ENCODE measurements at regions not wholly inside any gene's neighbourhood (a gene's known extent, or its start where the extent isn't known, plus 50 kb on each side); places are given as distances from the start of the nearest gene placed in this dataset.

- Mint-ChIP-seq H3K27ac (no peak overlapping the region), H3K36me3 (ENCODE audit: insufficient read depth in 1 of 3, low read depth in 3 of 3) (no peaks in the 10 kb centered on the region), H3K27me3 (ENCODE audit: low read depth) (peaks cover 8% of the 10 kb centered on the region), H3K9me3 (0 out of 5 replicates have a peak, but pooled peaks cover 0 to 3% of the 10 kb centered on the region in 2 experiments), H3K4me1 (no peaks in the 10 kb centered on the region; a peak in 2 of 4 replicates), H3K4me3 (no peak overlapping the region)
- no peak overlapping the region for H3K27ac ChIP-seq (ENCODE audit: insufficient read length, low read depth, low read length)
- no peaks in the 10 kb centered on the region for H3K79me1 ChIP-seq (ENCODE audit: insufficient read depth, low read depth, low read length, poor library complexity, severe bottlenecking)
- no peak overlapping the region for H3K14ac ChIP-seq (ENCODE audit: insufficient read depth, low read length)
- no CpG with 5 or more reads among the region's 12 CpGs for WGBS (ENCODE audit: extremely low coverage, insufficient read length, low lambda C conversion rate)
- no peak overlapping the region for H2AFZ ChIP-seq (ENCODE audit: low read length)
- no peak overlapping the region for H3T11ph ChIP-seq (ENCODE audit: low read length)
- H3K27me3 ChIP-seq (ENCODE audit: insufficient read depth, low read length) = no peaks in the 10 kb centered on the region
- no peak for TF ChIP-seq CTCF (conservative IDR thresholded peaks at IDR 0.05)
- no peak overlapping the region for H2BK15ac ChIP-seq (ENCODE audit: low read depth, low read length)
- H3K18ac ChIP-seq (ENCODE audit: insufficient read length, low read depth, low read length) = no peak overlapping the region
- H3K4me2 ChIP-seq (ENCODE audit: insufficient read depth, insufficient read length, low read length) = no peak overlapping the region
- H2BK12ac ChIP-seq (ENCODE audit: insufficient read length, low read depth, low read length) = no peak overlapping the region
- no peak overlapping the region for H3K9ac ChIP-seq (ENCODE audit: extremely low read depth, insufficient read length, low read length)
- H3K23ac ChIP-seq (ENCODE audit: insufficient read length, low read depth, low read length) = no peak overlapping the region
- no peak overlapping the region for H4K5ac ChIP-seq (ENCODE audit: insufficient read length, low read depth, low read length)
- H4K8ac ChIP-seq (replicated peaks; ENCODE audit: insufficient read length, low read depth, low read length) = no peak overlapping the region
- no peaks in the 10 kb centered on the region for H3K4me1 ChIP-seq (ENCODE audit: insufficient read depth, low read length)
- no peak overlapping the region for H3K4ac ChIP-seq (ENCODE audit: low read depth, low read length)
- no peak overlapping the region for H2BK120ac ChIP-seq (ENCODE audit: low read depth, low read length, poor library complexity, severe bottlenecking)
- DNase-seq = no peak
- H2AK5ac ChIP-seq (ENCODE audit: insufficient read length, low read length) = no peak overlapping the region
- H3K23me2 ChIP-seq (ENCODE audit: insufficient read length, low read depth, low read length, poor library complexity, severe bottlenecking) = no peaks in the 10 kb centered on the region
- H3K79me2 ChIP-seq (ENCODE audit: insufficient read depth, low read length) = no peaks in the 10 kb centered on the region
- no peaks in the 10 kb centered on the region for H3K9me3 ChIP-seq (ENCODE audit: control insufficient read depth, low read depth, low read length)
- no peak overlapping the region for H2BK20ac ChIP-seq (ENCODE audit: low read depth, low read length, poor library complexity, severe bottlenecking)
- H4K20me1 ChIP-seq (ENCODE audit: control insufficient read depth, insufficient read depth, insufficient read length) = no peaks in the 10 kb centered on the region
- no peak overlapping the region for H4K91ac ChIP-seq (ENCODE audit: insufficient read length, low read depth, low read length)
- H3K56ac ChIP-seq (ENCODE audit: insufficient read length, low read depth, low read length) = no peak overlapping the region
- H2BK5ac ChIP-seq (ENCODE audit: insufficient read length, low read length) = no peak overlapping the region
These were observed 282.5 kb upstream of the ADARB2 start for GRCh38 chr10:2019803-2020202.
